GM12872 (cell line): ENCODE measurements at regions not wholly inside any gene's neighbourhood (a gene's known extent, or its start where the extent isn't known, plus 50 kb on each side); places are given as distances from the start of the nearest gene placed in this dataset.

ENCODE experiments used
- TF ChIP-seq, protein P1 (sequence below): IDR thresholded peaks from 3 replicates; pipeline ENCODE4 v1.5.1; 2011; ENCODE audit warnings: low read depth, mild to moderate bottlenecking, low read length, moderate library complexity; ENCODE audit not compliant: insufficient read depth

- TF ChIP-seq, protein P1, sequence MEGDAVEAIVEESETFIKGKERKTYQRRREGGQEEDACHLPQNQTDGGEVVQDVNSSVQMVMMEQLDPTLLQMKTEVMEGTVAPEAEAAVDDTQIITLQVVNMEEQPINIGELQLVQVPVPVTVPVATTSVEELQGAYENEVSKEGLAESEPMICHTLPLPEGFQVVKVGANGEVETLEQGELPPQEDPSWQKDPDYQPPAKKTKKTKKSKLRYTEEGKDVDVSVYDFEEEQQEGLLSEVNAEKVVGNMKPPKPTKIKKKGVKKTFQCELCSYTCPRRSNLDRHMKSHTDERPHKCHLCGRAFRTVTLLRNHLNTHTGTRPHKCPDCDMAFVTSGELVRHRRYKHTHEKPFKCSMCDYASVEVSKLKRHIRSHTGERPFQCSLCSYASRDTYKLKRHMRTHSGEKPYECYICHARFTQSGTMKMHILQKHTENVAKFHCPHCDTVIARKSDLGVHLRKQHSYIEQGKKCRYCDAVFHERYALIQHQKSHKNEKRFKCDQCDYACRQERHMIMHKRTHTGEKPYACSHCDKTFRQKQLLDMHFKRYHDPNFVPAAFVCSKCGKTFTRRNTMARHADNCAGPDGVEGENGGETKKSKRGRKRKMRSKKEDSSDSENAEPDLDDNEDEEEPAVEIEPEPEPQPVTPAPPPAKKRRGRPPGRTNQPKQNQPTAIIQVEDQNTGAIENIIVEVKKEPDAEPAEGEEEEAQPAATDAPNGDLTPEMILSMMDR, result no peak
These were observed 629.1 kb upstream of the SLC10A2 start for GRCh38 chr13:103695320-103695719.

- TF ChIP-seq, protein P1, result no peak
These were observed 628.3 kb upstream of the SLC10A2 start for GRCh38 chr13:103694471-103694870.

- TF ChIP-seq, protein P1, result no peak
These were observed 627.8 kb upstream of the SLC10A2 start for GRCh38 chr13:103694033-103694432.

DNA sequence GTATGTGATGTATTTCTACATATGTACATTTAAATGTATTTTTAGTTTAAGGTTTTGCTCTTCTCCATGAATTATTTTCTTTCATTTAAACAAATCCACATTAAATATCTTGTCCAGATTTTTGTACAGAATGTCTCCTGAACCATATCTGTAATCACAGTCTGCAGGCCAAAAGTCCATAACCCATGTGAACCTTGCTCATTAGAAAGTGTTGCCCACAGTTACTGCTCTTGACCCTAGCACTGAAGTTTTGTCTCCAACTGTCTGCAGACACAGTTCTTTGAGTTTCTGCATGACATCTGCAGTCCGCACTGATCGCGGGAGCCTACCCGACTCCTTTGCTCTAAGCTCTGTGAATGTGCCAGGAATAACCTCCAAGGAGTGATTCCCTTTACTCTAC, 626.2 kb upstream of the SLC10A2 start:
- TF ChIP-seq, protein P1, result no peak

- TF ChIP-seq, protein P1, result no peak
These were observed 610.1 kb upstream of the SLC10A2 start for GRCh38 chr13:103676329-103676728.

DNA sequence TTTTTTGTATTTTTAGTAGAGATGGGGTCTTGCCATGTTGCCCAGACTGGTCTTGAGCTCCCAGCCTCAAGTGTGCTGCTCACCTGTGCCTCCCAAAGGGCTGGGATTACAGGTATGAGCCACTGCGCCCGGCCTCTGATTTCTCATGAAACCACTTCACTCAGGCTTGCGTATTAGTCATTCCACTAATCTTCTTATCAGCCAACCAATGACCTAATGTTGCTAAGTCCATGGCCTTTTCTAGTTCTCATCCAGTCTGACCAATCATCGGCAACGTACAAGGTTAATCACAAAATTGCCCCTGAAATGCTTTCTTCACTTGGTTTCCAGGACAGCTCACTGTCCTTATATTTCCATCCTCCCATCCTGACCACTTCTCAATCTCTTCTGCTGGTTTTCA, 605.3 kb upstream of the SLC10A2 start:
- TF ChIP-seq, protein P1, result no peak

- TF ChIP-seq, protein P1, result no peak
These were observed 597.8 kb upstream of the SLC10A2 start for GRCh38 chr13:103663996-103664395.

- TF ChIP-seq, protein P1, result no peak
These were observed 590.1 kb upstream of the SLC10A2 start for GRCh38 chr13:103656311-103656710.
